CD4-positive, CD25-positive, alpha-beta regulatory T cell (primary cell): ENCODE measurements at regions not wholly inside any gene's neighbourhood (a gene's known extent, or its start where the extent isn't known, plus 50 kb on each side); places are given as distances from the start of the nearest gene placed in this dataset.
"Not testable (repeated sequence)": the region's sequence is repeated elsewhere in the genome, so short reads cannot be mapped to it uniquely, and the experiment has no call there.

ENCODE experiments used
- ATAC-seq, 2 donors: fragments of 150-1000 bp; cut with Tn5 transposase; one replicate each; pipeline ENCODE4 v1.10.0; 2021; ENCODE audit warnings: low read depth in 2 of 2, moderate number of reproducible peaks in 2 of 2, moderate library complexity in 1 of 2
- DNase-seq, 3 donors: peaks; one replicate each; pipeline versions ENCODE4 v3.0.0 to v3.0.0-alpha.2; 2012 to 2022; ENCODE audit warnings: mixed read lengths in 1 of 3
- H3K27ac ChIP-seq: one replicate; pipeline ENCODE4 v1.7.0; 2013; ENCODE audit warnings: mild to moderate bottlenecking, low read length; ENCODE audit not compliant: insufficient read depth, poor library complexity, severe bottlenecking
- H3K27me3 ChIP-seq: one replicate; pipeline ENCODE4 v1.7.0; 2013; ENCODE audit warnings: low read length; ENCODE audit not compliant: control insufficient read depth, insufficient read depth
- H3K36me3 ChIP-seq: one replicate; pipeline ENCODE4 v1.7.0; 2013; ENCODE audit warnings: mild to moderate bottlenecking, low read length, moderate library complexity; ENCODE audit not compliant: control insufficient read depth, insufficient read depth
- H3K4me1 ChIP-seq: 2 replicates; pipeline ENCODE4 v1.7.0; 2013; ENCODE audit warnings: mild to moderate bottlenecking, low read length; ENCODE audit not compliant: insufficient read depth, control insufficient read depth, poor library complexity, severe bottlenecking
- H3K4me3 ChIP-seq: one replicate; pipeline ENCODE4 v1.7.0; 2013; ENCODE audit warnings: low read depth, mild to moderate bottlenecking, low read length, moderate library complexity
- H3K9me3 ChIP-seq, 2 experiments: 1 replicate in 1 of 2; 2 replicates in 1 of 2; pipeline ENCODE4 v1.7.0; 2013; ENCODE audit warnings: low read length in 2 of 2, mild to moderate bottlenecking in 1 of 2, moderate library complexity in 1 of 2; ENCODE audit not compliant: control insufficient read depth in 2 of 2
- H3K27ac Mint-ChIP-seq, 3 donors: one replicate each; pipeline ENCODE4 v1.8.0; 2020 to 2022; ENCODE audit warnings: mild to moderate bottlenecking in 3 of 3, mixed read lengths in 3 of 3, moderate library complexity in 2 of 3
- H3K27me3 Mint-ChIP-seq: one replicate; pipeline ENCODE4 v1.8.0; 2022; ENCODE audit warnings: mild to moderate bottlenecking, mixed read lengths
- H3K36me3 Mint-ChIP-seq: one replicate; pipeline ENCODE4 v1.8.0; 2020; ENCODE audit warnings: mixed read lengths
- H3K4me1 Mint-ChIP-seq, 4 donors: one replicate each; pipeline ENCODE4 v1.8.0; 2020 to 2022; ENCODE audit warnings: mixed read lengths in 4 of 4, mild to moderate bottlenecking in 1 of 4
- H3K4me3 Mint-ChIP-seq, 4 donors: one replicate each; pipeline ENCODE4 v1.8.0; 2020 to 2022; ENCODE audit warnings: mild to moderate bottlenecking in 4 of 4, mixed read lengths in 4 of 4, moderate library complexity in 3 of 4
- H3K9me3 Mint-ChIP-seq, 7 donors: one replicate each; pipeline ENCODE4 v1.8.0; 2020 to 2022; ENCODE audit warnings: mixed read lengths in 7 of 7, mild to moderate bottlenecking in 3 of 7, moderate library complexity in 2 of 7

GRCh38 chr12:31791265-31791664 lies 62.4 kb upstream of the AMN1 start:
- H3K36me3 Mint-ChIP-seq, H3K27me3 ChIP-seq, H3K9me3 ChIP-seq, H3K27me3 Mint-ChIP-seq, H3K27ac ChIP-seq, H3K9me3 Mint-ChIP-seq, DNase-seq, ATAC-seq, H3K36me3 ChIP-seq, H3K4me3 ChIP-seq: not testable (repeated sequence)
- H3K4me1 Mint-ChIP-seq = peaks cover 19 to 46% (median 25%) of the 10 kb centered on the region in 4 donors
- peak overlapping the region in 1 of 4 donors; percentile 7 for H3K4me3 Mint-ChIP-seq
- peak overlapping the region in 1 of 3 donors; percentile 4 for H3K27ac Mint-ChIP-seq
- H3K4me1 ChIP-seq = peaks cover 13% of the 10 kb centered on the region

- DNase-seq (no peak), ATAC-seq (no peak)
- no peaks in the 10 kb centered on the region for H3K27me3 ChIP-seq
- H3K27ac ChIP-seq = no peak overlapping the region
- H3K27me3 Mint-ChIP-seq = no peaks in the 10 kb centered on the region
- peaks cover 17% of the 10 kb centered on the region for H3K4me1 ChIP-seq
- H3K4me3 ChIP-seq = no peak overlapping the region
- no peaks in the 10 kb centered on the region for H3K36me3 ChIP-seq
- peaks cover 16 to 47% (median 24%) of the 10 kb centered on the region in 4 donors for H3K4me1 Mint-ChIP-seq
- peaks cover 0 to 1% (median 0%) of the 10 kb centered on the region in 7 donors for H3K9me3 Mint-ChIP-seq
- H3K9me3 ChIP-seq = no peaks in the 10 kb centered on the region
- no peaks in the 10 kb centered on the region for H3K36me3 Mint-ChIP-seq
- peak overlapping the region in 2 of 4 donors; percentile 7 to 28 for H3K4me3 Mint-ChIP-seq
- H3K27ac Mint-ChIP-seq = peak overlapping the region in 1 of 3 donors; percentile 72
Observed at GRCh38 chr12:31790759-31791158, 61.9 kb upstream of the AMN1 start.

- peaks cover 10% of the 10 kb centered on the region for H3K4me1 ChIP-seq
- peaks cover 0 to 9% (median 3%) of the 10 kb centered on the region in 7 donors for H3K9me3 Mint-ChIP-seq
- ATAC-seq (no peak), DNase-seq (no peak)
- H3K36me3 Mint-ChIP-seq = peaks cover 5% of the 10 kb centered on the region
- H3K27me3 ChIP-seq = no peaks in the 10 kb centered on the region
- H3K4me1 Mint-ChIP-seq = peaks cover 11 to 33% (median 19%) of the 10 kb centered on the region in 4 donors
- peak overlapping the region in 1 of 3 donors; percentile 9 for H3K27ac Mint-ChIP-seq
- H3K36me3 ChIP-seq = no peaks in the 10 kb centered on the region
- no peak overlapping the region for H3K27ac ChIP-seq
- no peak overlapping the region for H3K4me3 ChIP-seq
- no peaks in the 10 kb centered on the region for H3K9me3 ChIP-seq
- no peaks in the 10 kb centered on the region for H3K27me3 Mint-ChIP-seq
- no peak overlapping the region for H3K4me3 Mint-ChIP-seq
Observed at GRCh38 chr12:31785318-31785717, 56.5 kb upstream of the AMN1 start.

DNA sequence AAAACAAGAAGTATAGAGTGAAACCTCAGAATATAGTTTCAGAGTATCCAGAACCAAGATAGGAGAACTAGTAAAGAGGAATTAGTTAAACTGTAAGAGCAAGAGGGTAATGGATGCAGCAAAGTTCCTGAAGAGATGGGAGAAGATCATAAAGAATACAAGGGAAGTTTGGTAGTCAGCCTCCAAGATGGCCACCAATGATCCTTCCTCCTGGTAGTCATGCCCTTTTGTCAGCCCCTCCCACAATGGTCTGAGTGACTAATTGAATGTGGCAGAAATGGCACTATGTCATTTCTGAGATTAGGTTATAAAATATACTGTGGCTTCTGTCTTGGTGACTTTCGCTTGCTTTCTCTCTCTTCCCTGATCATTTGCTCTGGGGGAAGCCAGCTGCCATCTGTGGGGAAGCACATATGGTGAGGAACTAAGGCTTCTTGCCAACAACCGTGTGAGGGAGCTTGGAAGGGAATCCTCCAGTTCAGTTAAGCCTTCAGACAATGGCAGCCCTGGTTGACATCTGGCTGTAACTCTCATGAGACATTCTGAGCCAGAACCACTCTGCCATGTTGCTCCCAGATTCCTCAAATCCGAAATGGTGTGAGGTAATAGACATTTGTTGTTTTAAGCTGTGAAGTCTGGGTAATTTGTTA lies 55.3 kb upstream of the AMN1 start:
- no peak overlapping the region for H3K4me3 Mint-ChIP-seq
- DNase-seq (no peak), ATAC-seq (no peak)
- H3K9me3 ChIP-seq = no peaks in the 10 kb centered on the region
- H3K4me1 Mint-ChIP-seq = peaks cover 11 to 24% (median 13%) of the 10 kb centered on the region in 4 donors
- peaks cover 0 to 9% (median 3%) of the 10 kb centered on the region in 7 donors for H3K9me3 Mint-ChIP-seq
- peaks cover 5% of the 10 kb centered on the region for H3K36me3 Mint-ChIP-seq
- H3K27ac ChIP-seq = no peak overlapping the region
- H3K36me3 ChIP-seq = no peaks in the 10 kb centered on the region
- H3K4me3 ChIP-seq = no peak overlapping the region
- H3K27me3 ChIP-seq = no peaks in the 10 kb centered on the region
- H3K27ac Mint-ChIP-seq = no peak overlapping the region
- H3K4me1 ChIP-seq = peaks cover 6% of the 10 kb centered on the region
- H3K27me3 Mint-ChIP-seq = no peaks in the 10 kb centered on the region

GRCh38 chr12:31783556-31783955 lies 54.7 kb upstream of the AMN1 start:
- peaks cover 0 to 9% (median 3%) of the 10 kb centered on the region in 7 donors for H3K9me3 Mint-ChIP-seq
- Histone ChIP-seq H3K4me1 (peaks cover 6% of the 10 kb centered on the region), H3K36me3 (no peaks in the 10 kb centered on the region), H3K27me3 (no peaks in the 10 kb centered on the region), H3K9me3 (no peaks in the 10 kb centered on the region), H3K4me3 (no peak overlapping the region), H3K27ac (no peak overlapping the region)
- DNase-seq (no peak), ATAC-seq (no peak)
- no peaks in the 10 kb centered on the region for H3K27me3 Mint-ChIP-seq
- peaks cover 11 to 22% (median 15%) of the 10 kb centered on the region in 4 donors for H3K4me1 Mint-ChIP-seq
- peak overlapping the region in 1 of 3 donors; percentile 38 for H3K27ac Mint-ChIP-seq
- peak overlapping the region in 1 of 4 donors; percentile 18 for H3K4me3 Mint-ChIP-seq
- peaks cover 5% of the 10 kb centered on the region for H3K36me3 Mint-ChIP-seq

GRCh38 chr12:31781894-31782540 lies 53.2 kb upstream of the AMN1 start:
- H3K4me1 Mint-ChIP-seq = peaks cover 11 to 22% (median 15%) of the 10 kb centered on the region in 4 donors
- H3K27ac Mint-ChIP-seq = no peak overlapping the region
- peaks cover 5% of the 10 kb centered on the region for H3K36me3 Mint-ChIP-seq
- no peak for DNase-seq
- Histone ChIP-seq H3K4me1 (peaks cover 6% of the 10 kb centered on the region), H3K36me3 (no peaks in the 10 kb centered on the region), H3K27me3 (no peaks in the 10 kb centered on the region), H3K4me3 (no peak overlapping the region), H3K9me3 (no peaks in the 10 kb centered on the region), H3K27ac (no peak overlapping the region)
- ATAC-seq = no peak
- no peaks in the 10 kb centered on the region for H3K27me3 Mint-ChIP-seq
- H3K4me3 Mint-ChIP-seq = no peak overlapping the region
- peaks cover 0 to 9% (median 3%) of the 10 kb centered on the region in 7 donors for H3K9me3 Mint-ChIP-seq

- Mint-ChIP-seq H3K27ac (peak overlapping the region in 1 of 3 donors; percentile 52), H3K4me1 (peaks cover 7 to 12% (median 11%) of the 10 kb centered on the region in 4 donors), H3K4me3 (no peak overlapping the region), H3K9me3 (peaks cover 0 to 9% (median 3%) of the 10 kb centered on the region in 7 donors), H3K27me3 (no peaks in the 10 kb centered on the region), H3K36me3 (peaks cover 5% of the 10 kb centered on the region)
- Histone ChIP-seq H3K4me3 (no peak overlapping the region), H3K4me1 (no peaks in the 10 kb centered on the region), H3K9me3 (no peaks in the 10 kb centered on the region), H3K36me3 (no peaks in the 10 kb centered on the region), H3K27me3 (no peaks in the 10 kb centered on the region), H3K27ac (no peak overlapping the region)
- DNase-seq = no peak
- ATAC-seq = no peak
Observed at GRCh38 chr12:31780096-31780495, 51.3 kb upstream of the AMN1 start.
